D721Med (cell line): ENCODE measurements at regions not wholly inside any gene's neighbourhood (a gene's known extent, or its start where the extent isn't known, plus 50 kb on each side); places are given as distances from the start of the nearest gene placed in this dataset.

Source experiments
- DNase-seq: peaks from one replicate; pipeline ENCODE4 v3.0.0; 2011; ENCODE audit warnings: low spot score; ENCODE audit not compliant: insufficient read length
- FAIRE-seq: peaks from 2 replicates; lab custom pipeline; 2011; peaks lifted over from hg19 to GRCh38; lab: Jason Lieb, UNC
- TF ChIP-seq, protein P1 (sequence below): IDR thresholded peaks from 2 replicates; pipeline ENCODE4 v1.5.1; 2012; ENCODE audit warnings: mild to moderate bottlenecking, control low read depth; ENCODE audit not compliant: insufficient read depth; ENCODE audit errors: missing control alignments

- TF ChIP-seq, protein P1, sequence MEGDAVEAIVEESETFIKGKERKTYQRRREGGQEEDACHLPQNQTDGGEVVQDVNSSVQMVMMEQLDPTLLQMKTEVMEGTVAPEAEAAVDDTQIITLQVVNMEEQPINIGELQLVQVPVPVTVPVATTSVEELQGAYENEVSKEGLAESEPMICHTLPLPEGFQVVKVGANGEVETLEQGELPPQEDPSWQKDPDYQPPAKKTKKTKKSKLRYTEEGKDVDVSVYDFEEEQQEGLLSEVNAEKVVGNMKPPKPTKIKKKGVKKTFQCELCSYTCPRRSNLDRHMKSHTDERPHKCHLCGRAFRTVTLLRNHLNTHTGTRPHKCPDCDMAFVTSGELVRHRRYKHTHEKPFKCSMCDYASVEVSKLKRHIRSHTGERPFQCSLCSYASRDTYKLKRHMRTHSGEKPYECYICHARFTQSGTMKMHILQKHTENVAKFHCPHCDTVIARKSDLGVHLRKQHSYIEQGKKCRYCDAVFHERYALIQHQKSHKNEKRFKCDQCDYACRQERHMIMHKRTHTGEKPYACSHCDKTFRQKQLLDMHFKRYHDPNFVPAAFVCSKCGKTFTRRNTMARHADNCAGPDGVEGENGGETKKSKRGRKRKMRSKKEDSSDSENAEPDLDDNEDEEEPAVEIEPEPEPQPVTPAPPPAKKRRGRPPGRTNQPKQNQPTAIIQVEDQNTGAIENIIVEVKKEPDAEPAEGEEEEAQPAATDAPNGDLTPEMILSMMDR = no peak
- no peak for FAIRE-seq
- no peak for DNase-seq
Observed at GRCh38 chr2:145160855-145161254, 640.9 kb upstream of the ZEB2 start.

DNA sequence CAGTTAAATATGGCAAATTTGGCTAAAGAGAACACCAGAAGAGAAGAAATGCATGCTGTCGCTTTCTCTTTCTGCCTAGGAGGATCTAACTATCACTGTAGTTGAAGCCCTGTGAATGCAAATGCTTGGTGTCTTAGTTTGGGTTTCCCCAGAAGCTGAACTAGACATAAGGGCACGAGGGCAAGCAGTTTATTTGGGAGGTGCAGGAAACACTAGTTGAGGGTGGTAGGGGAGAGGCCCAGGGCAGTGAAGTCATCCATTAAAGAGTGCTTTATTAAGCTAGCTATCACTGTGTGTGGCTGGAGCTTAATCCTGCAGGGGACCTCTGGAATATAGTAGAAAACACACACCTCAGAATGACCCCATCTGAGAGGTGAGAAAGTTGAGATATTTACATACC lies 639.8 kb upstream of the ZEB2 start:
- FAIRE-seq (no peak), DNase-seq (no peak)
- TF ChIP-seq, protein P1 = no peak

DNA sequence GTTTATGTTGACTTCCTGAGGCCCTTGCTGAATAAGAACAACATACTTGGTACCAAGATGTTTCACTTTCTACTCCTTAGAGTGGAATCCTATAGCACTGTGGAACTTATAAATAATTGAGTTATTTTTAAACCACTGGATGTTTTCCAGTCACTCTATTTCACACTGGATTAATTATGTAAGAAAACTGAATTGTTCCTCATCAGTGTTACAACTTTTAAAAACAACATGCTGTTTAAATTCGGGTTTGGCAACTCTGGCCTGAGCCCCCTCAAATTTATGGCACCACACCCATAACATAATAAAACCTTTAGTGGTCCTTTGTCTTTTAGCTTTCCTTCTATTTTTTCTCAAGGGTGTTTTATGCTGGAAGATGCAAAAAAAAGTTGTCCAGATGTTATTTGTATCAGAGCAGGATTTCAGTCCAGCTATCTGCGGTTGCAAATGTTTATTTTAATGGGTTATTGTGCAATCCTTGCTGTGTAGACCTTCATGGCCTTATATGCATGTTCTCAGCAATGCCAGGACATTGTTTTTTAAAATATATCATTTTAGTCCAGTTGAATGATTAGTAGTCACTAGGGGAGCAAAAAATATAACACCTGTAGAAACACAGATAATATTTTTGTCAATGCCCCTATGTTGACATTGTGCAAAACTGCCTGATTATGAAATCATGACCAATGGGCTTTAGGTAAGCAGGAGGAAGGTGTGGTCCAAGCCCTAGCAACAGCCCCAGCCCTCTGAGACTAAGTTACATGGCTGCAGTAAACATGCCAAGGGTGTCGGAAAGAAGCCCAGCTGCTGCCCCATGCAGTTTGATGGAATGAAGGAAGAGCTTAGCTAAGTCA lies 638.0 kb upstream of the ZEB2 start:
- TF ChIP-seq, protein P1 = no peak
- no peak for DNase-seq
- FAIRE-seq = no peak

- DNase-seq (no peak), FAIRE-seq (no peak)
- TF ChIP-seq, protein P1 = no peak
Observed at GRCh38 chr2:145157036-145157675, 637.2 kb upstream of the ZEB2 start.

GRCh38 chr2:145156199-145156598 lies 636.3 kb upstream of the ZEB2 start:
- FAIRE-seq (no peak), DNase-seq (no peak)
- TF ChIP-seq, protein P1 = no peak

GRCh38 chr2:145155196-145155595 lies 635.3 kb upstream of the ZEB2 start:
- TF ChIP-seq, protein P1 = no peak
- DNase-seq = no peak
- no peak for FAIRE-seq

DNA sequence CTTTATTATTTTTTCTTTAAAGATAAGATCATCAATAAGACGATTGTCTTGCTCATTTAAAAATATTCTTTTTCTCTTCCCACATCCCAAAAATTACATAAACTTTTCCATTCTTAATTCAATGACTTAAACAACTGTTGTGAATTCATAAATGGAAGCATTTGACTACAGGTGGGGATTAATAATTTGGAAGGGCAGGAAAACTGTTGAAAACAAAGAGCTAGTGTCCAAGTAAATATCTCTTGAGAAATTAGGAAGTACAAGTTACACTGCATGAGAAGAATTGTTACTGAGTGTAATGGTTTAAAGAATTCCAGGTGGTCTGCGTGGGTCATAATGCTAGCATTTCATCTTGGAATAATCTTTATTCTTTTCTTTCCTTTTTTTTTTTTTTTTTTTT lies 634.8 kb upstream of the ZEB2 start:
- FAIRE-seq = no peak
- no peak for DNase-seq

More for the DNA sequence above, 634.8 kb upstream of the ZEB2 start:
- TF ChIP-seq, protein P1 = no peak
